ENCODE measurements at regions not wholly inside any gene's neighbourhood (a gene's known extent, or its start where the extent isn't known, plus 50 kb on each side); places are given as distances from the start of the nearest gene placed in this dataset.

- CTCF ChIA-PET: no interaction called here
- peaks cover 11 to 19% of the 10 kb centered on the region in 2 experiments; a peak in 3 of 4 replicates for H3K9me3 ChIP-seq (ENCODE audit: control insufficient read depth in 1 of 2, insufficient read depth in 1 of 2, low read depth in 1 of 2, low read length in 2 of 2)
- RAD21 ChIA-PET (ENCODE audit: low non-redundant PET in 1 of 2, low total read pairs in 2 of 2, uncharacterized antibody in 2 of 2, unreplicated experiment in 2 of 2): no interaction called here
- no peaks in the 10 kb centered on the region for H4K20me1 ChIP-seq (ENCODE audit: insufficient read depth)
- BruUV-seq (replicated peaks): no TSS peak
- no peak overlapping the region for H2AFZ ChIP-seq (ENCODE audit: low read depth, low read length, poor library complexity, severe bottlenecking)
- TF ChIP-seq ZFX (IDR thresholded peaks at IDR 0.05) (no peak), CBX3 (IDR thresholded peaks at IDR 0.05; ENCODE audit: low read depth) (no peak), ELF1 (IDR thresholded peaks at IDR 0.05; ENCODE audit: borderline replicate concordance, low read depth) (no peak), MAX (IDR thresholded peaks at IDR 0.05) (no peak), TCF7L2 (IDR thresholded peaks at IDR 0.05; ENCODE audit: borderline replicate concordance, extremely low read depth, insufficient read depth, insufficient read length) (no peak), CTCF (IDR thresholded peaks at IDR 0.05 in 2 of 3, conservative IDR thresholded peaks at IDR 0.05 in 1 of 3; ENCODE audit: borderline replicate concordance in 1 of 3, insufficient read depth in 1 of 3, low read depth in 2 of 3, low read length in 2 of 3) (no peak), JUND (IDR thresholded peaks at IDR 0.05) (no peak), REST (IDR thresholded peaks at IDR 0.05; ENCODE audit: low read depth) (no peak), EZH2phosphoT487 (IDR thresholded peaks at IDR 0.05; ENCODE audit: borderline replicate concordance) (no peak), CEBPB (IDR thresholded peaks at IDR 0.05; ENCODE audit: low read depth) (no peak), ZNF274 (IDR thresholded peaks at IDR 0.05; ENCODE audit: low read depth, low read length) (no peak)
- ATAC-seq: no peak
- H3K4me3 ChIP-seq (replicated peaks in 1 of 2; ENCODE audit: low read depth in 1 of 2, low read length in 2 of 2): no peak overlapping the region
- no peak overlapping the region for H3K9ac ChIP-seq (ENCODE audit: low read length)
- POLR2A ChIA-PET: no interaction called here
- H3K79me2 ChIP-seq (ENCODE audit: insufficient read depth, low read length): no peaks in the 10 kb centered on the region
- no peaks in the 10 kb centered on the region for H3K36me3 ChIP-seq (ENCODE audit: control insufficient read depth in 1 of 2, insufficient read depth in 2 of 2, low read length in 2 of 2)
- no peaks in the 10 kb centered on the region for H3K27me3 ChIP-seq (ENCODE audit: insufficient read depth, low read length)
- H3K4me1 ChIP-seq (ENCODE audit: control insufficient read depth in 1 of 2, insufficient read depth in 2 of 2, low read length in 2 of 2): no peaks in the 10 kb centered on the region
- no peaks in the 10 kb centered on the region for H3K9me2 ChIP-seq (ENCODE audit: insufficient read depth)
- no peak overlapping the region for H3K4me2 ChIP-seq (ENCODE audit: low read length)
- H3K27ac ChIP-seq (ENCODE audit: low read depth, low read length): no peak overlapping the region
- DNase-seq (ENCODE audit: low read depth, low spot score): no peak
- intact Hi-C loops (cut with micrococcal nuclease): no loop called here
Observed at GRCh38 chr18:67080601-67081000, 435.9 kb downstream of the DSEL start.

All from HCT116 (cell line).